GM18868 (cell line): ENCODE measurements at regions not wholly inside any gene's neighbourhood (a gene's known extent, or its start where the extent isn't known, plus 50 kb on each side); places are given as distances from the start of the nearest gene placed in this dataset.
"Not testable (repeated sequence)": the region's sequence is repeated elsewhere in the genome, so short reads cannot be mapped to it uniquely, and the experiment has no call there.

ENCODE experiments used
- ATAC-seq: cut with Tn5 transposase; IDR thresholded peaks from one replicate; pipeline ENCODE4 v1.9.1; 2021; ENCODE audit warnings: mild to moderate bottlenecking, moderate library complexity; ENCODE audit not compliant: unreplicated experiment

DNA sequence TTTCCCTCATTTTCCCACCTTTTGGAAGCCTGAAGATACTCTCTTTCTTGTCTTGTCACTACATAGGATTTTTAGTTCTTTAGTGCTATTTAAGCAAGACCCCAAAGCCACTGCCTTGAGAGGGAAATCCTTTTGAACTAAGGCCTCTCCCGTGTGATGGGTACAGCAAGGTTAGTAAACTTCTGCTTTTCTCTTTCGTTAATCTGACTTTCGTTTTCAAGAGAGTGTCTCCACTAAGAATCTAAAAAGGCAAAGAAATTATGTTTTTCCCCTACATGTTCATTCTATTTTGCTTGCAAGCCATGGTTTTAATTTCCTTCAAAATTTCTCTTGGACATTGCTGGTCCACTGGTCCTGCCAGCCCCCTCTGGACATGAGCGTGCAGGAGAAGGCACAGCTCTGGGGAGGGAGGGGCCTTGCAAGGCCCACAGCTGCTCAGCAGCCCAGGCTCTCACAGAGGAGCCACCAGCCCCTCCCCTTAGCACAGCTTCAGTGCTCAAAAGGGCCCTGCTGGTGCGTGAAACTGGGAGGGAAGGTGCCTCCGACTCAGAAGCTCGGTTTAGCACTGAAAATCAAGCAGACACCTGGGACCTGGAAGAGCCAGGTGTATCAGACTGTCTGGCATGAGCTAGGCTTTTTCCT lies 210.9 kb upstream of the GALNT2 start:
- ATAC-seq: peak; percentile 97

DNA sequence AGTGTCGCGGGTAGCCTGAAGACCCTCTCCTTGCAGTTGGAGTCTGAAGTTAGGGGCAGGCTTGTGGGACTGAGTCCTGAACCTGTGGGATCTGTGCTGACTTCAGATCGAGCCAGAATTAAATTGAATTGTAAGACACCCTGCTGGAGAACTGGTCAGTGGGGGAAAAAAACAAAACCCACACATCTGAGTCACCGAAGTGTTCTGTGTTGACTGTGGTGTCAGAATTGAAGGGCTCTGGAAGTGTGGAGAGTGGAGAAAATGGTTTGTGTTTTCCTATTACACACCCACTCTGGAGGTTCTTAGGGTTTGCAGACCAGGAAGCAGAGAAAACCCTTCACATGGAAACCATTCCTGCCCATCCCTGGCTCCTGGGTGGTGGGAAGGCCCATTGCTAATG lies 209.5 kb upstream of the GALNT2 start:
- no peak for ATAC-seq

DNA sequence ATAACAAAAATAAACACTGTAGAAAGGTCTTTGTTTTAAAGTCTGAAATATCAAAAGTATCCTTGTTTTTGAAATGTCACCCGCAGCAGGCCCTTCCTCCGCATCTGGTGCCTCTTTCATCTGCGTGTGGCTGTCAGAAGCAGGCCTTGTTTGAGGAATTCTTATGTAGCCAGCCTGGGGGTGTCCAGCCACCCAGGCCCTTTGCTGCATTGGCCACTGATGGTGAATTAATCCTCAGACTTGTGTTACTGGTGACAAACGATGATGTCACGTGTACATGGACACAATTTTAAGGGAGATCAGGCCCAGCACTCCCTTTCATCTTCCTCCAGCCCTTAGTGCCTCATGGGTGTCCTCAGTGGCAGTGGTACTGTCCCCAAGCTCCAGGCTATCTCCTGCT lies 208.0 kb upstream of the GALNT2 start:
- no peak for ATAC-seq

DNA sequence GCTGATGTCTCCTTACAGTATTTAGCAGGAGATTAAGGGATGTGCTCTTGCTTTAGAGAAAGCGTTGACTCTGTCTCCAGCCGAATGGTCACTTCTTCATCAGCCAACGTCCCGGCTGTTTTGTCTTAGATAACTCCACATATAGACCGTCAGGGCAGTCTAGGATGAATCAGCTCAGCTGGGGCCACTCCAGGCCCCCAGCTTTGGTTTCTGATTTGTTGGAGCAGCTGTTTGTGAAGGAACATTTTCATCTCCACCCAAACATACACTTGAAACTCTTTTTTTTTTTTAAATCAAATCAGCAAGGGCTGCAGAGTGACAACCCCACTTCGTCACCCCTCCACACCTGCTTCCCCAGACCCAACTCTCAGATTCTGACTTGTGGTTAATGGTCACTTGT lies 206.1 kb upstream of the GALNT2 start:
- ATAC-seq: no peak

DNA sequence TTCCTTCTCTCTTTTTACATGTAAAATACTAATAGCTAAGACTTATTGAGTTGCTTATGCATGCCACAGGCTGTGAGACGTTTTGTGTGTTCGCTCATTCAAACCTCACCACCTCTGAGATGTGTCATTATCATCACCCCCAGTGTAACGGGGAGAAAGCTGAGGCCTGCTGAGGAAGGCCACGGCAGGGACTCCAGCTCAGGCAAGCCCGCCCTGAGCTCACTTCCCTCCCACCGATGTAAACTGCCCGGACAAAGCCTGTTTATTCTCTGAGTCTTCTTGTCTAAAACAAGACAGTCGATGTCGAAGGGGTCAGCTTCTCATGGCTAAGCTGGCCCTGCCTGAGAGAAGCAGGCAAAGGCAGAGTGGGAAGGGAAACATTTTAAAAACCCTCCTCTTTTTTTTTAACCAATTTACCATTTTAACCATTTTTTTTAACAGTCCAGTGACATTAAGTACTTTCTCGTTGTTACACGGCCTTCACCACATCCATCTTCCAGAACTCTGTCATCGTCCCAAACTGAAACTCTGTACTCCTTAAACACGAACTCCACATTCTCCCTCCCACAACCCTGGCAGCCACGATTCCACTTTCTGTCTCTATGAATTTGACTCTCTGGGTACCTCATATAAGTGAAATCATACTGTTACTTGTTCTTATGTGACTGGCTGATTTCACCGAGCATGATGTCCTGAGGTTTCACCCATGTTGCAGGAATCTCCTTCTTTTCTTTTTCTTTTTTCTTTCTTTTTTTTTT lies 204.8 kb upstream of the GALNT2 start:
- ATAC-seq: no peak

DNA sequence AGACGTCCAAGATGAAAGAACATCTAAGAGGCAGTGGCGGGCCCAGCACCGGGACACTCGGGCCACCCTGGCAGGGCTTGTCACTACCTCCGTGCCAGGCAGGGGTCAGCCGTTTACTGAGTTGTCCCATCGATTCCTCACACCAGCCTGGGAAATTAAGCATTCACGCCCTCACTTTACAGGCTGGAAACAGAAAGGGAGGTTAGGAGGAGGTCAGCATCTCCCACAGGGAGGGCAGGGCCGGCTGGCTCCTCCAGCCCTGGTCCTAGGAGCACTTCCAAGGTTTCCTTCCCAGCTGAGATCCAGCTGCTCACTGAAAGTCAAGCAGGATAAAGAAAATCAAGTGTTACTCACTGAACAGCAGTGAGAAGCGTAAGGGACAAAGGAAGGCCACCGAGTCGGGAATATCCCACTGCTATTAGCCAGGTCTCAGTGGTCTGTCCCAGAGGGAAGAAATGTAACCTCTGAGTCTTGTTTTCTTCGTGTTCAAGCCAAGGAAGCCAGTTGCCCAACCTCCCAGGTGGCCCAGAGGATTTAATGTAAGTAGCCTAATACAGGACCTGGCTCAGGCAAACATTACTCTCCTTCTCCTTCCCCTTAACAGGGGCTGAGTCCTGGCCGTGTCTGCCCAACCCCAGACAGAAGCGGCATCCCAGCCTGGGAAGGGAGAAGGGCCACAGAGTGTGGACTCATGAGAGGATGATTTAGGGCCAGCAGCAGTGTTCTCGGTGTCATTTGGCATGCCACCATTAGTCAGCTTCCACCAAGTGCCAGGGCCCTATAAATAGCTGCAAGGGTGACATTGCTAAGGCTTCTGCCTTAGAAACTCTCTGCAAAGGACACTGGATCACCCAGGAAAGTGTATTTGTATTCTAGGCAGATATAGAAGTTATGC lies 203.1 kb upstream of the GALNT2 start:
- no peak for ATAC-seq

DNA sequence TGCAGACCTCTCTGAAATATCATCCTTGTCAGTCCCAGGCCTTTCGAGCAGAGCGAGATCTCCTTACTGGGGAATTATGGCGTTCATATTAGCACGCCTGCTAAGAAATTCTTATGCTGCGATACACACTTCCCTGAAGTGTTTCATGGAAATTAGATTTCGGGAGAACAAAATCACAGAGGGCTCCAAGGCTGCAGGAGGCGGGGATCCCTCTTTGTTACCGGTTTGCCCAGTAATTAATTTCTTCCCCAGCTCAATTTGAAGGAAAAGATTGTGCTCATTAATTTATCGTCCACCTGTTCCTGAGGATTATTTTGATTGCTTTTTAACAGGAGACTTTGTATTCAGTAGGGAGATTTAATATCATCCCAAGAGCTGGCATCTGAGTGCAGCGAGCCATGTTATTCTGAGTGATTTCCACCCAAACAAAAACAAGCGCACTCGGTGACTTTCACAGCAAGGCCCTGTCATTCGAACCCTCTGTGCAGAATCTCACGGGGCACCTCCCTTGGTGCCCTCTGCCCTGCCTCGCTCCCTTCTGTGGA lies 202.3 kb upstream of the GALNT2 start:
- ATAC-seq: no peak

DNA sequence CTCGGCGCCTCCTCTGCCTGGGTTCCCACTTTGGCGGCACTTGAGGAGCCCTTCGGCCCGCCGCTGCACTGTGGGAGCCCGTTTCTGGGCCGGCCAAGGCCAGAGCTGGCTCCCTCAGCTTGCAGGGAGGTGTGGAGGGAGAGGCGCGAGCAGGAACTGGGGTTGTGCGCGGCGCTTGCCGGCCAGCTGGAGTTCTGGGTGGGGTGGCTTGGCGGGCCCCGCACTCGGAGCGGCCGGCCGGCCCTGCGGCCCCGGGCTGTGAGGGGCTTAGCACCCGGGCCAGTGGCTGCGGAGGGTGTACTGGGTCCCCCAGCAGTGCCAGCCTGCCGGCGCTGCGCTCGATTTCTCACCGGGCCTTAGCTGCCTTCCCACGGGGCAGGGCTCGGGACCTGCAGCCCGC lies 201.7 kb upstream of the GALNT2 start:
- not testable (repeated sequence) for ATAC-seq

DNA sequence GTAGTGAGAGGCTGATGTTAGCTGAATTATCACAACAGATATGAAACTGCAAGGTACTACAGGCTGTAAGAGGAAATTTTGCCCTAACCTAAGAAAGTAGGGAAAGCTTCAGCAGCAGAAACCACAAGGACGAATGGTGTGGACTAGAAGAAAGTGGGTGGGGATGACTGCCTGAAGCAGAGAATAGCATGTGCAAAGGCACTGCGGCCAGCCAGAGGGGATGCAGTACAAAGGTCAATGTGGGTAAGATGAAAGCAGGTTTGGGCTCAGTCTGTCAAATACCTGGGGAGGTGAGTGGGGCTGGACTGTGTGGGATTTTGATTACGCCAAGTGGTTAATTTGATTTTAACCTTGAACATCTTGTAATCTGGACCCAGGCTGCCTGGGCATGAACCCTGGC lies 199.3 kb upstream of the GALNT2 start:
- ATAC-seq: no peak

DNA sequence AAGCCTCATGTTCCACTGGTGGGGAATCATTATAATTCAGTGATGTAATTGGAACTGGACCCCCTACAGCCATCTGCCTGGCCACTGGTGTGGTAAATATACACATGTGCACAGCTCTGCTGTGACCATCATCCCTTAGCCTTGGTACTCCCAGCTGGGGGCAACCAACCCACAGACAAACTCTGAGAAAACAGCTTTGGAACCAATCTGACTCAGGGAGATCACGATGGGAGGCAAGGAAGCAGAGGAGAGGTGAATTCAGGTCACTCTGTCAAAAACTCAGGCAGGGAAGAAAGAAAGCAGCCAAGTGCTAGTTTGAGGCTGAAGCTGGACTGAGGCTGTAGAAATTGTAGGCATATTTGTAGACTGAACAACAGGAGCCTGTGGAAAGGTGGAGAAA lies 197.8 kb upstream of the GALNT2 start:
- ATAC-seq: no peak

DNA sequence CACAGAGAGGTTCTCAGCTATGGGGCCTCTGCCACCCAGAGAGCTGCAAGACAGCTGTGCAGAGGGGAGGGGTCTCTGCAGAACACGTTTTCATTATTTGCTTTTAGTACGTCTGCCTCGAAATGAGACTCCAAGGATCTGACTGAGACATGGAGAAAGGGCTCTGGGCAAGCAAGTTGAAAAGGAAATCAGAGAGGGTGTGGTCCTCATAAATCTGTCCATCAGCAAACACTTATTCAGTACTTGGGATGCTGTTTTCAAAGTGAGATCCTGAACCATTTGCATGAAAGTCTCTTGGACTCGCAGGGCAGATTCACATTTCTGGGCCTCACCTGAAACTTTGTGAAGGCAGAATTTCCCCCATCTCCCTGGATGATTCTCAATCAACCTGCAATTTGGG lies 197.4 kb upstream of the GALNT2 start:
- no peak for ATAC-seq

DNA sequence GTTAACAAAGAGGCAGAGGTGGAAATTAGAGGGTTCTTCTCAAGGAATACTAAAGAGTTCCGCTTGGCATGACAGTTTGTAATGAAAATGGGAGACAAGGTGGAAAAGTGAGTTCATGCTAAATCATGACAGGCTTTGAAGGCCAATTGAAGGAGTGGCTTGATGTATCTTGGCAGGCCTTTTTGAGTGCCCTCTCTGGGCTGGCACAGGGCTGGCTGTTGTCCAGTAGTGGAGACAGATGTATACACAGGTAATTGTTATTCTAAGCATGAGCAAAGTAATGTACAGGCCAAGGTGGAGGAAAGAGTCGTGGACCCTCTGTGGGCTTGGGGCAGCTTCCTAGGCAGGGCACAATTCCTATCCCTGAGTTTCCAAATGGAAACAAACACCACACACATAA lies 196.7 kb upstream of the GALNT2 start:
- no peak for ATAC-seq

DNA sequence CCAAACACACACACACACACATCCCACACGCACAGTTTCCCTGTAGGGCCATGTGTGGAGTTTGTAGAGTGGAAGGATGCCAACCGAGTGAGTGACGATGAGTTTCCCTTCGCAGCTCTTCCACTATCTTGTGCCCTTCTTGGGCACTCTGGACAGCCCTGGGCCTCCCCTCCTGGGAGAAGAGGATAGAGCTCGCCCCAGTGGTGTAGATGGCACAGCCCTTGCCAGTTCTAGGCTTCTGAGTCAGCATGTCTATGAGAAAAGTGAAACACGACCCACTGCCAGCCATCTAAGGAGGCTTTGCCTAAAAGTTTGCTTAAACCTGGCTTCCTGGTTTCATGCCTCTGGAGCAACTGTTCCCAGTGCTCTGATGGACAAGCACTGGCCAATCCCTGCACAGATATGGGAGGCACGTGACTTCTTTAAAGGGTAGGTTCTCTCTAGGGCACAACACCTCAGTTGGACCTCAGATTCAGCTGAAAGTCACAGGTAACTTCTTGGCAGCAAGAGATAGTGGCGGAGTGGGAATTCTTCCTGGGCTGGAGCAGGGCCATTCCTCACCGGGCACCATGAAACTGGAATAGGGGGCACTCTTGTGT lies 195.9 kb upstream of the GALNT2 start:
- ATAC-seq: no peak

DNA sequence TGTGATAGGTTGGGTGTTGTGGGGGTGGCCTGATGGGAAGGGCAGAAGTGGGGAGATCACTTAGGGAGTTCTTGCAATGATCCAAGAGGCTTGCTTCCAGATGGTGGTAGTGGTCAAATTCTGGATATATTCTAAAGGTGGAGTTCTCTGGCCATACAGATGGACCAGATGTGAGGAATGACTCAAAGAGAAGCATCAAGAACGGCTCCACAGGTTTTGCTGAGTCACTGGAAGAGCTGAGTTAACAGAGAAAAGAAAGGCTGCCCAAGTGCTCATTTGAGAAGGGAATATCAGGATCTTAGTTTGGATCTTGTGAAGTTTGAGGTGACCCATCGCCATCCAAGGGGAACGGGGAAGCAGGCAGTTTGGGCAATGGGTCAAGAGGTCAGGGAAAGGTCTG lies 192.9 kb upstream of the GALNT2 start:
- no peak for ATAC-seq

DNA sequence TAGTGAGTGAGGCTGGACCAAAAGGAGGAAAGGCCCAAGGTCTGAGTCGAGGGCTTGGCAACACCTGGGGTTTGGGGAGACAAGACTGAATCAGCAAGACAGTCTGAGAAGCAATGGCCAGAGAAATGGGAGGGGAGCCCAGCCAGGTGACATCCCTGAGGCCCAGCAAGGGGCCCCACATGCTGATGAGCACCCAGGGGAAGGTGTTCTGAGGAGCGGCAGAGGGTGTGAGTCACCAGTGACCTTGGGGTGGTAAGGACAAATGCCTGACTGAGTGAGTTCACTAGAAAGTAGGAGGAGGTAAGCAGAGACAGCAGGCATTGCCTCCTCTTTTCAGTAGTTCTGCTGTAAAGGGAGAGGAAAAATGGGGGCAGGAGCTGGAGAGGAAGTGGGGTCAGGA lies 192.4 kb upstream of the GALNT2 start:
- ATAC-seq: no peak

DNA sequence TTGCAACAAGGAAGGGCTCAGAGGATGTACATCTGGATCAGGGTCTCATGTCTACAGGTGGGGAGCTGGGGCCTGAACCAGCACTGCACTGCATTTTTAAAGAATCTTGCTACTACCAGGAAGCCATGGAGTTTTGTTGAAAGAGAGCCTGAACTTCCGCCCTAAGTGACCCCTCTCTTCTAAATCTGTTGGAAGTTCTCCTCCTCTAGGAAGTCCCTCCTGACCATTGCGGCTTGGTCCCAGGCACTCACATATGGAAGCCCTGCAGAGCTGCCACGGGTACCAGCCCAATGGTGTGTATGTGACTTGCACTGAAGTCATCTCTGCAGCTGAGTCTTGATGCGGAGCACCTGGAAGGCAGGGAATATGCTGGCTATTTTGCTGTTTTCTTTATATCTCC lies 192.0 kb upstream of the GALNT2 start:
- no peak for ATAC-seq

DNA sequence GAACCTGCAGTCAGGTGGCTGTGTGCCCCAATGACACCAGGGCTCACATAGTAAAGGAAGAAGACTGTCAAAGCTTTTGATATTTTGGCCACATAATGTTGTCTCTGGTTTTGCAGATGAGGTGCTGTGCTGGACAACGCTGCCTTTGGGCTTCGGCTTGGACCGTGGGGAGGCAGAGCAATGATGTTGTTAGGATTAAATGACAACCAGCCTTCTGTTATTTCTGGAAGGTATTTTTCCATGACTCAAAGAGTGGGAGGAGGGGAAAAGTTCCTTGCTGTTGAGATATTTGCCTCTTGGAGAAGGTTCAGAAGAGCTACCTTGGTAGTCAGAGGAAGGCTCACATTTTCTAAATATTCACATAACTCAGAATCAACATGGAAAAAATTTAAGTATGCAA lies 187.3 kb upstream of the GALNT2 start:
- ATAC-seq: no peak

DNA sequence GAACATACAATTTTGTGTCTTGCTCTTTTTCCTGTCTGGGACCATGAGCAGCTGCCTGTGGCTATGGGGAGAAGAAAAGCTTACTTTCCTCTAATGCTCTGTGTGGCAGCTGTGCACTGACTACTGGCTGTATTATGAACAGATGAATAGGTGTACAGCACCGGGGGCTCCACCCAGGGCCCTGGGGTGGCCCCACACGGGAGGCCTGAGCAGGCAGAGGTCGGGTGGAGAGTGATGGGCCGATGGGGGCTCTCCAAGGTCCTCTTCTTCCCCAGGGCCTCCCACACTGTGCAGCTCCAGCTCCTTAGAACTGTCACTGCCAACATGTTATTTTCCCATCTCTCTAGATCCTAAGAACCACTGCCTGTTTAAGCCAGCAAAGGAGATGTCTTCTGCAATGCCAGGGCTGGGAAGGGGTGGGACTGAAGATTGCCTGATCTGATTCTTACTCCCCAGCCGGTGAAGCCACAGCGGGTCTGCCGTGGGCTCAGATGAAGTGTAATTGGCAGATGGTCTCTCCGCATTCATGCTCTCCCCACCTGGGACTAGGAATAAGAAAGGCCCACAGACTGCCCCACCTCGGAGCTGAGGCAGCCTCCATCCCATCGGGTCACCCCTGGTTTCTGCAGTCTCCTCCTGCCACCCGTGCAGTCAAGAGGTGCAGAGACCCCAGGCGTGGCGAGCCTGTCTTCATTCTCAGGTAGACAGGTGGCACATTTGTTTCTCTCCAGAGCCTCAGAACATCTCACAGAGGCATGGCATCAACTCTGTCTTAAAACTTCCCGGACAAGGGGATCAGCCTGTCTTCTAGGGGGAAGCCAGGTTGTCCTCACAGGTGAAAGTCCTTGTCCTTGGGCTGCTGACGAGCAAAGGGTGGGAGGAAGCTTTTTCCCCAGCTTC lies 186.5 kb upstream of the GALNT2 start:
- ATAC-seq: no peak

DNA sequence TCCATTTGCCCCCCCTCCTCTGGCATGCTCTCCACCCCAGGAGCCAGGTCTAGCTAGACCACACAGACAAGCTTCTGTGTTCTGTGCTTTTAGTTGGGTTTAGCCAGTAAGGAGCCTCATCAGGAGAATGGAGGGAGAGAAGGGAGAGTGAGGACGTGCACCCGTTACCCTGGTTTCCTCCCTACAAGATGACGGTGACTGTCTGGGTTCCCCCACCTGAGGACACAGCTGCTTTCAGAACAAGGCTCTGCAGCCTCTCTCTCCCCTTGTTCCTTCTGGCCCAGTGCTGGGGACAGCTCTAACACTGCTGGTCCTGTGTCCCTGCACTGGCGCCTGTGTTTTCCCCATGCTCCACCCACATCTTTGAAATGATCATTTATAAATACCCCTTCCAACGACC lies 184.4 kb upstream of the GALNT2 start:
- no peak for ATAC-seq
